H9 (cell line): ENCODE measurements at regions not wholly inside any gene's neighbourhood (a gene's known extent, or its start where the extent isn't known, plus 50 kb on each side); places are given as distances from the start of the nearest gene placed in this dataset.
"Not testable (repeated sequence)": the region's sequence is repeated elsewhere in the genome, so short reads cannot be mapped to it uniquely, and the experiment has no call there.

Source experiments
- DNase-seq: peaks from one replicate; pipeline ENCODE4 v3.0.0-alpha.2; 2017
- H2AFZ ChIP-seq: one replicate; pipeline ENCODE4 v1.6.1; 2013; ENCODE audit warnings: mild to moderate bottlenecking, low read length, control low read depth, moderate library complexity
- H2AK5ac ChIP-seq: 2 replicates; pipeline ENCODE4 v1.6.1; 2013; ENCODE audit warnings: low read length, control low read depth, mixed read lengths; ENCODE audit not compliant: insufficient read length
- H2BK120ac ChIP-seq: one replicate; pipeline ENCODE4 v1.6.1; 2013; ENCODE audit warnings: low read depth, mild to moderate bottlenecking, low read length, control low read depth, inconsistent platforms; ENCODE audit not compliant: poor library complexity, severe bottlenecking
- H2BK12ac ChIP-seq: 2 replicates; pipeline ENCODE4 v1.6.1; 2013; ENCODE audit warnings: low read length, control low read depth, mixed read lengths, low read depth; ENCODE audit not compliant: insufficient read length
- H2BK15ac ChIP-seq: 2 replicates; pipeline ENCODE4 v1.6.1; 2013; ENCODE audit warnings: low read depth, low read length, control low read depth
- H2BK20ac ChIP-seq: one replicate; pipeline ENCODE4 v1.6.1; 2013; ENCODE audit warnings: low read depth, mild to moderate bottlenecking, low read length, control low read depth, inconsistent platforms; ENCODE audit not compliant: poor library complexity, severe bottlenecking
- H2BK5ac ChIP-seq: 2 replicates; pipeline ENCODE4 v1.6.1; 2013; ENCODE audit warnings: low read length, control low read depth, mixed read lengths; ENCODE audit not compliant: insufficient read length
- H3K14ac ChIP-seq: 2 replicates; pipeline ENCODE4 v1.6.1; 2013; ENCODE audit warnings: low read length, control low read depth; ENCODE audit not compliant: insufficient read depth
- H3K18ac ChIP-seq: 2 replicates; pipeline ENCODE4 v1.6.1; 2013; ENCODE audit warnings: low read depth, mild to moderate bottlenecking, mixed read lengths, low read length, control low read depth; ENCODE audit not compliant: insufficient read length
- H3K23ac ChIP-seq: 2 replicates; pipeline ENCODE4 v1.6.1; 2013; ENCODE audit warnings: low read length, control low read depth, mixed read lengths, low read depth; ENCODE audit not compliant: insufficient read length
- H3K23me2 ChIP-seq: 2 replicates; pipeline ENCODE4 v1.6.1; 2013; ENCODE audit warnings: low read depth, mild to moderate bottlenecking, mixed read lengths, low read length, control low read depth; ENCODE audit not compliant: insufficient read length, poor library complexity, severe bottlenecking
- H3K27ac ChIP-seq: 2 replicates; pipeline ENCODE4 v1.5.1; 2013; ENCODE audit warnings: low read length, control low read depth, mixed read lengths, low read depth; ENCODE audit not compliant: insufficient read length
- H3K27me3 ChIP-seq: 2 replicates; pipeline ENCODE4 v1.6.1; 2013; ENCODE audit warnings: low read length, control low read depth, inconsistent platforms; ENCODE audit not compliant: insufficient read depth
- H3K4ac ChIP-seq: 2 replicates; pipeline ENCODE4 v1.6.1; 2013; ENCODE audit warnings: low read depth, mild to moderate bottlenecking, control low read depth, inconsistent platforms, low read length, moderate library complexity
- H3K4me1 ChIP-seq: 2 replicates; pipeline ENCODE4 v1.6.1; 2013; ENCODE audit warnings: low read length, control low read depth, inconsistent platforms; ENCODE audit not compliant: insufficient read depth
- H3K4me2 ChIP-seq: 2 replicates; pipeline ENCODE4 v1.6.1; 2013; ENCODE audit warnings: low read length, control low read depth, mixed read lengths; ENCODE audit not compliant: insufficient read length, insufficient read depth
- H3K56ac ChIP-seq: 2 replicates; pipeline ENCODE4 v1.6.1; 2013; ENCODE audit warnings: low read depth, mild to moderate bottlenecking, mixed read lengths, low read length, control low read depth; ENCODE audit not compliant: insufficient read length
- H3K79me1 ChIP-seq: 2 replicates; pipeline ENCODE4 v1.6.1; 2013; ENCODE audit warnings: low read depth, mild to moderate bottlenecking, moderate library complexity, low read length, control low read depth, inconsistent platforms; ENCODE audit not compliant: insufficient read depth, poor library complexity, severe bottlenecking
- H3K79me2 ChIP-seq: 2 replicates; pipeline ENCODE4 v1.6.1; 2013; ENCODE audit warnings: low read length, control low read depth, inconsistent platforms; ENCODE audit not compliant: insufficient read depth
- H3K9ac ChIP-seq: 2 replicates; pipeline ENCODE4 v1.6.1; 2013; ENCODE audit warnings: low read length, control low read depth, mixed read lengths; ENCODE audit not compliant: insufficient read length; ENCODE audit errors: extremely low read depth
- H3K9me3 ChIP-seq: one replicate; pipeline ENCODE4 v1.6.1; 2013; ENCODE audit warnings: low read depth, low read length, inconsistent platforms; ENCODE audit not compliant: control insufficient read depth
- H3T11ph ChIP-seq: one replicate; pipeline ENCODE4 v1.6.1; 2013; ENCODE audit warnings: mild to moderate bottlenecking, low read length, control low read depth, inconsistent platforms
- H4K20me1 ChIP-seq: one replicate; pipeline ENCODE4 v1.6.1; 2013; ENCODE audit not compliant: control insufficient read depth, insufficient read length, insufficient read depth
- H4K5ac ChIP-seq: 2 replicates; pipeline ENCODE4 v1.6.1; 2013; ENCODE audit warnings: low read depth, mild to moderate bottlenecking, mixed read lengths, low read length, control low read depth; ENCODE audit not compliant: insufficient read length
- H4K8ac ChIP-seq: replicated peaks from 2 replicates; pipeline ENCODE4 v1.6.1; 2013; ENCODE audit warnings: low read length, control low read depth, mixed read lengths, low read depth; ENCODE audit not compliant: insufficient read length
- H4K91ac ChIP-seq: 2 replicates; pipeline ENCODE4 v1.6.1; 2013; ENCODE audit warnings: low read depth, mild to moderate bottlenecking, moderate library complexity, mixed read lengths, low read length, control low read depth; ENCODE audit not compliant: insufficient read length
- H3K27ac Mint-ChIP-seq, 3 experiments: 2 replicates in 2 of 3; 3 replicates in 1 of 3; pipeline ENCODE4 v1.8.0; 2020 to 2021; ENCODE audit warnings: mixed read lengths in 3 of 3, mild to moderate bottlenecking in 1 of 3, moderate library complexity in 1 of 3
- H3K27me3 Mint-ChIP-seq: 2 replicates; pipeline ENCODE4 v1.8.0; 2021; ENCODE audit warnings: low read depth, mild to moderate bottlenecking, moderate library complexity, mixed read lengths
- H3K36me3 Mint-ChIP-seq, 3 experiments: 2 replicates in 2 of 3; 3 replicates in 1 of 3; pipeline ENCODE4 v1.8.0; 2020 to 2021; ENCODE audit warnings: low read depth in 3 of 3, mixed read lengths in 3 of 3; ENCODE audit not compliant: insufficient read depth in 1 of 3
- H3K4me1 Mint-ChIP-seq, 2 experiments: 2 replicates each; pipeline ENCODE4 v1.8.0; 2020; ENCODE audit warnings: mixed read lengths in 2 of 2
- H3K4me3 Mint-ChIP-seq, 2 experiments: 2 replicates in 1 of 2; 3 replicates in 1 of 2; pipeline ENCODE4 v1.8.0; 2020 to 2021; ENCODE audit warnings: mild to moderate bottlenecking in 2 of 2, mixed read lengths in 2 of 2, moderate library complexity in 1 of 2
- H3K9me3 Mint-ChIP-seq, 2 experiments: 2 replicates in 1 of 2; 3 replicates in 1 of 2; pipeline ENCODE4 v1.8.0; 2020; ENCODE audit warnings: mild to moderate bottlenecking in 2 of 2, mixed read lengths in 2 of 2, moderate library complexity in 1 of 2
- WGBS: extraction: QIAGEN DNeasy Blood & Tissue Kit; methylation state at CpG from one replicate; pipeline ENCODE4 v1.1.7; 2013; ENCODE audit warnings: missing lambda C conversion rate, low lambda C conversion rate, mixed read lengths; ENCODE audit not compliant: insufficient read length; ENCODE audit errors: extremely low coverage; 5-methylcytosine and 5-hydroxymethylcytosine counted together

- H2BK12ac ChIP-seq, H3T11ph ChIP-seq, H3K27ac Mint-ChIP-seq, H3K23me2 ChIP-seq, H2AK5ac ChIP-seq, H3K9me3 ChIP-seq, H2BK15ac ChIP-seq, H3K4me1 ChIP-seq, H3K4me3 Mint-ChIP-seq, H3K36me3 Mint-ChIP-seq, H2AFZ ChIP-seq, H2BK120ac ChIP-seq, DNase-seq, H3K56ac ChIP-seq, H3K4ac ChIP-seq, H4K8ac ChIP-seq, H4K20me1 ChIP-seq, H3K79me2 ChIP-seq, H3K4me1 Mint-ChIP-seq, H4K5ac ChIP-seq, H4K91ac ChIP-seq, H3K4me2 ChIP-seq, H3K9me3 Mint-ChIP-seq, H3K18ac ChIP-seq, H2BK20ac ChIP-seq, H3K9ac ChIP-seq, H3K79me1 ChIP-seq, H3K14ac ChIP-seq, H2BK5ac ChIP-seq, H3K23ac ChIP-seq, H3K27me3 ChIP-seq, H3K27ac ChIP-seq, H3K27me3 Mint-ChIP-seq: not testable (repeated sequence)
Observed at GRCh38 chr2:87667027-87667426, 80.9 kb upstream of the PLGLB2 start.

- not testable (repeated sequence) for H4K5ac ChIP-seq, H4K20me1 ChIP-seq, H3K4ac ChIP-seq, H2AFZ ChIP-seq, H3K27ac Mint-ChIP-seq, H3K9me3 Mint-ChIP-seq, H3K27ac ChIP-seq, DNase-seq, H3K27me3 ChIP-seq, H2AK5ac ChIP-seq, H3K4me1 Mint-ChIP-seq, H4K8ac ChIP-seq, H2BK120ac ChIP-seq, H3T11ph ChIP-seq, H3K79me1 ChIP-seq, H2BK12ac ChIP-seq, H4K91ac ChIP-seq, H3K4me2 ChIP-seq, H3K56ac ChIP-seq, H2BK15ac ChIP-seq, H3K14ac ChIP-seq, H3K23ac ChIP-seq, H2BK5ac ChIP-seq, H3K9me3 ChIP-seq, H3K79me2 ChIP-seq, H3K18ac ChIP-seq, H3K4me3 Mint-ChIP-seq, H3K36me3 Mint-ChIP-seq, H3K9ac ChIP-seq, H3K27me3 Mint-ChIP-seq, H3K23me2 ChIP-seq, H3K4me1 ChIP-seq, H2BK20ac ChIP-seq
- WGBS = no CpG with 5 or more reads among the region's 5 CpGs
Observed at GRCh38 chr2:87668361-87668760, 79.5 kb upstream of the PLGLB2 start.
